H1 (cell line): ENCODE measurements at regions not wholly inside any gene's neighbourhood (a gene's known extent, or its start where the extent isn't known, plus 50 kb on each side); places are given as distances from the start of the nearest gene placed in this dataset.

Experiments used
- CBX5 ChIP-seq: fragments of 300-800, 300-1000 bp; sonication (generic); IDR thresholded peaks from 2 replicates; pipeline ENCODE4 v1.7.1; 2016; ENCODE audit warnings: antibody characterized with exemption, low read length, low read depth
- CHD7 ChIP-seq: fragments of 300-600 bp; sonication (generic); IDR thresholded peaks from 2 replicates; pipeline ENCODE4 v1.7.1; 2012; ENCODE audit warnings: low read length, moderate library complexity, mild to moderate bottlenecking, inconsistent platforms; ENCODE audit not compliant: insufficient replicate concordance
- SP4 ChIP-seq: IDR thresholded peaks from 2 replicates; pipeline ENCODE4 v1.6.1; 2012; ENCODE audit warnings: low read length, inconsistent platforms

GRCh38 chr12:34208331-34209258 lies 186.3 kb downstream of the ALG10 start (continued):
- TF ChIP-seq CHD7 = no peak
- no peak for TF ChIP-seq SP4
- TF ChIP-seq CBX5 = no peak
